CD4-positive, alpha-beta T cell (primary cell): ENCODE measurements at regions not wholly inside any gene's neighbourhood (a gene's known extent, or its start where the extent isn't known, plus 50 kb on each side); places are given as distances from the start of the nearest gene placed in this dataset.

Experiments
- ATAC-seq: fragments of 200-7000 bp; cut with Tn5 transposase; one replicate; pipeline ENCODE4 v1.10.0; 2022; ENCODE audit warnings: mild to moderate bottlenecking; ENCODE audit not compliant: poor library complexity
- CTCF ChIA-PET: fragments of 350-600 bp; sonication (Branson Sonifier 250); formaldehyde crosslinking; loops from one replicate; lab custom pipeline; 2021; ENCODE audit warnings: antibody characterized with exemption, inconsistent platforms; lab: Charles Lee
- POLR2A ChIA-PET: fragments of 350-600 bp; sonication (Branson Sonifier 250); formaldehyde crosslinking; loops from one replicate; lab custom pipeline; 2021; ENCODE audit warnings: antibody characterized with exemption, inconsistent platforms; lab: Charles Lee
- DNase-seq, 14 experiments: peaks; one replicate each; pipeline ENCODE4 v3.0.0-alpha.2; 2013 to 2020; ENCODE audit warnings: mixed read lengths in 2 of 14
- H3K27ac ChIP-seq, 2 donors: one replicate each; pipeline versions ENCODE4 v1.5.1 to v1.7.0; 2013; ENCODE audit warnings: low read length in 2 of 2, low read depth in 1 of 2, mild to moderate bottlenecking in 1 of 2
- H3K27me3 ChIP-seq, 2 experiments: 1 replicate in 1 of 2; 2 replicates in 1 of 2; pipeline versions ENCODE4 v1.6.1 to v1.7.0; 2013; ENCODE audit warnings: low read length in 2 of 2, control low read depth in 1 of 2, mild to moderate bottlenecking in 1 of 2, moderate library complexity in 1 of 2; ENCODE audit not compliant: insufficient read depth in 2 of 2, control insufficient read depth in 1 of 2
- H3K36me3 ChIP-seq: one replicate; pipeline ENCODE4 v1.6.1; 2013; ENCODE audit warnings: low read length, control low read depth; ENCODE audit not compliant: insufficient read depth
- H3K4me1 ChIP-seq: one replicate; pipeline ENCODE4 v1.6.1; 2013; ENCODE audit warnings: low read length, control low read depth; ENCODE audit not compliant: insufficient read depth
- H3K4me3 ChIP-seq: one replicate; pipeline ENCODE4 v1.5.1; 2013; ENCODE audit warnings: mild to moderate bottlenecking, low read length, moderate library complexity
- H3K9me3 ChIP-seq, 2 experiments: 1 replicate in 1 of 2; 2 replicates in 1 of 2; pipeline versions ENCODE4 v1.6.1 to v1.7.0; 2013; ENCODE audit warnings: low read length in 2 of 2, mild to moderate bottlenecking in 2 of 2, control low read depth in 1 of 2, moderate library complexity in 1 of 2; ENCODE audit not compliant: control insufficient read depth in 1 of 2, insufficient read depth in 1 of 2
- H3K27ac Mint-ChIP-seq: one replicate; pipeline ENCODE4 v1.8.0; 2020; ENCODE audit warnings: mixed read lengths
- H3K27me3 Mint-ChIP-seq: one replicate; pipeline ENCODE4 v1.8.0; 2021; ENCODE audit warnings: mixed read lengths
- H3K36me3 Mint-ChIP-seq: one replicate; pipeline ENCODE4 v1.8.0; 2021; ENCODE audit warnings: low read depth, mixed read lengths
- H3K4me1 Mint-ChIP-seq: one replicate; pipeline ENCODE4 v1.8.0; 2021; ENCODE audit warnings: low read depth, mixed read lengths
- H3K4me3 Mint-ChIP-seq: one replicate; pipeline ENCODE4 v1.8.0; 2020; ENCODE audit warnings: mild to moderate bottlenecking, mixed read lengths
- H3K9me3 Mint-ChIP-seq: one replicate; pipeline ENCODE4 v1.8.0; 2020; ENCODE audit warnings: mixed read lengths
- CTCF ChIP-seq: fragments of 200-600 bp; IDR thresholded peaks from one replicate; pipeline ENCODE4 v1.8.0; 2022; ENCODE audit warnings: antibody characterized with exemption, mild to moderate bottlenecking
- intact Hi-C, 2 experiments: fragments of 100-400 bp; cut with DNase I in 1 of 2; cut with micrococcal nuclease in 1 of 2; formaldehyde crosslinking; loops; one replicate each; pipeline versions ENCODE4 v1.15.1 to v1.9.0; 2023 to 2025; cut with DNase I, micrococcal nuclease

GRCh38 chr12:42924482-42924881, 334.9 kb upstream of the PRICKLE1 start:
- no peak for DNase-seq
- Histone ChIP-seq H3K36me3 (no peaks in the 10 kb centered on the region), H3K9me3 (no peaks in the 10 kb centered on the region), H3K4me3 (no peak overlapping the region), H3K4me1 (no peaks in the 10 kb centered on the region), H3K27ac (no peak overlapping the region), H3K27me3 (no peaks in the 10 kb centered on the region)
- no peak for TF ChIP-seq CTCF
- no peak overlapping the region for H3K4me3 Mint-ChIP-seq
- POLR2A ChIA-PET = no interaction called here
- ATAC-seq = no peak
- CTCF ChIA-PET = no interaction called here
- no peak overlapping the region for H3K27ac Mint-ChIP-seq
- no peaks in the 10 kb centered on the region for H3K4me1 Mint-ChIP-seq
- no peaks in the 10 kb centered on the region for H3K27me3 Mint-ChIP-seq
- intact Hi-C loops = no loop called here
- H3K36me3 Mint-ChIP-seq = no peaks in the 10 kb centered on the region
- peaks cover 4% of the 10 kb centered on the region for H3K9me3 Mint-ChIP-seq

- Mint-ChIP-seq H3K27ac (no peak overlapping the region), H3K4me1 (no peaks in the 10 kb centered on the region), H3K27me3 (no peaks in the 10 kb centered on the region), H3K36me3 (no peaks in the 10 kb centered on the region), H3K9me3 (peaks cover 4% of the 10 kb centered on the region), H3K4me3 (no peak overlapping the region)
- Histone ChIP-seq H3K27me3 (no peaks in the 10 kb centered on the region), H3K9me3 (no peaks in the 10 kb centered on the region), H3K4me1 (no peaks in the 10 kb centered on the region), H3K4me3 (no peak overlapping the region), H3K27ac (no peak overlapping the region), H3K36me3 (no peaks in the 10 kb centered on the region)
- POLR2A ChIA-PET = no interaction called here
- CTCF ChIA-PET = no interaction called here
- no peak for DNase-seq
- intact Hi-C loops = no loop called here
- no peak for ATAC-seq
- no peak for TF ChIP-seq CTCF
Observed at GRCh38 chr12:42923583-42923982, 334.0 kb upstream of the PRICKLE1 start.

- Mint-ChIP-seq H3K9me3 (peaks cover 4% of the 10 kb centered on the region), H3K4me3 (no peak overlapping the region), H3K27me3 (no peaks in the 10 kb centered on the region), H3K4me1 (no peaks in the 10 kb centered on the region), H3K36me3 (no peaks in the 10 kb centered on the region), H3K27ac (no peak overlapping the region)
- no peak for DNase-seq
- Histone ChIP-seq H3K4me3 (no peak overlapping the region), H3K27me3 (no peaks in the 10 kb centered on the region), H3K4me1 (no peaks in the 10 kb centered on the region), H3K36me3 (no peaks in the 10 kb centered on the region), H3K9me3 (no peaks in the 10 kb centered on the region), H3K27ac (no peak overlapping the region)
- ChIA-PET CTCF (no interaction called here), POLR2A (no interaction called here)
- ATAC-seq = no peak
- TF ChIP-seq CTCF = no peak
- intact Hi-C loops = no loop called here
Observed at GRCh38 chr12:42923156-42923555, 333.6 kb upstream of the PRICKLE1 start.
